K562 (cell line): ENCODE measurements at regions not wholly inside any gene's neighbourhood (a gene's known extent, or its start where the extent isn't known, plus 50 kb on each side); places are given as distances from the start of the nearest gene placed in this dataset.

ENCODE experiments used
- CTCF ChIP-seq, 3 experiments: IDR thresholded peaks in 2 of 3; conservative IDR thresholded peaks in 1 of 3; 2 replicates each; pipeline ENCODE4 v1.5.1; 2011 to 2012; ENCODE audit warnings: low read length in 3 of 3, mild to moderate bottlenecking in 3 of 3, control low read depth in 2 of 3, improper control_type of control experiment in 1 of 3, inconsistent platforms in 1 of 3, low read depth in 1 of 3, mixed read lengths in 1 of 3, moderate library complexity in 1 of 3; ENCODE audit not compliant: insufficient read depth in 2 of 3
- HOXB6 ChIP-seq: fragments of 250-450 bp; sonication (Bioruptor Pico); IDR thresholded peaks from 2 replicates; pipeline ENCODE4 v1.5.1; 2022; ENCODE audit warnings: mild to moderate bottlenecking, borderline replicate concordance
- KLF10 ChIP-seq: fragments of 250-450 bp; sonication (Bioruptor Pico); IDR thresholded peaks from 2 replicates; pipeline ENCODE4 v1.6.1; 2021; ENCODE audit warnings: matching md5 sums
- POLR2A ChIP-seq: fragments of 450-650 bp; conservative IDR thresholded peaks from 2 replicates; pipeline ENCODE4 v1.6.1; 2016
- SAFB ChIP-seq: fragments of 200-400 bp; formaldehyde crosslinking; IDR thresholded peaks from 2 replicates; pipeline ENCODE4 v1.6.1; 2017; ENCODE audit warnings: low read depth, low read length, borderline replicate concordance
- ZFP36 ChIP-seq: fragments of 150-350 bp; IDR thresholded peaks from 2 replicates; pipeline ENCODE4 v1.6.1; 2018; ENCODE audit warnings: low read length, low read depth; ENCODE audit not compliant: partially characterized antibody

GRCh38 chr14:38116895-38117294 is 90.8 kb upstream of the SSTR1 start:
- TF ChIP-seq CTCF (IDR thresholded peaks at IDR 0.05 in 2 of 3, conservative IDR thresholded peaks at IDR 0.05 in 1 of 3; ENCODE audit: insufficient read depth in 2 of 3, low read depth in 1 of 3, low read length in 3 of 3) (no peak), KLF10 (CRISPR knock-in tag) (no peak), ZFP36 (no peak), SAFB (no peak), POLR2A (no peak), HOXB6 (CRISPR knock-in tag) (no peak)
